Gastroesophageal sphincter (tissue), 3 donors: ENCODE measurements at regions not wholly inside any gene's neighbourhood (a gene's known extent, or its start where the extent isn't known, plus 50 kb on each side); places are given as distances from the start of the nearest gene placed in this dataset.

Experiments
- CTCF ChIP-seq, 4 experiments: fragments of 200-600 bp in 2 of 4; fragments of 450-650 bp in 2 of 4; sonication (generic) in 1 of 4; IDR thresholded peaks; one replicate each; pipeline ENCODE4 v1.5.1; 2017 to 2019; ENCODE audit warnings: antibody characterized with exemption in 4 of 4, mild to moderate bottlenecking in 2 of 4, moderate library complexity in 2 of 4
- EP300 ChIP-seq: sonication (generic); formaldehyde crosslinking; IDR thresholded peaks from one replicate; pipeline ENCODE4 v1.6.1; 2017; ENCODE audit warnings: antibody characterized with exemption, mild to moderate bottlenecking
- POLR2A ChIP-seq, 2 donors: fragments of 450-650 bp; IDR thresholded peaks; one replicate each; pipeline ENCODE4 v1.6.1; 2017; ENCODE audit warnings: antibody characterized with exemption in 2 of 2, mild to moderate bottlenecking in 2 of 2, moderate library complexity in 1 of 2
- POLR2AphosphoS5 ChIP-seq: sonication (generic); formaldehyde crosslinking; IDR thresholded peaks from one replicate; pipeline ENCODE4 v1.6.1; 2017; ENCODE audit warnings: antibody characterized with exemption

DNA sequence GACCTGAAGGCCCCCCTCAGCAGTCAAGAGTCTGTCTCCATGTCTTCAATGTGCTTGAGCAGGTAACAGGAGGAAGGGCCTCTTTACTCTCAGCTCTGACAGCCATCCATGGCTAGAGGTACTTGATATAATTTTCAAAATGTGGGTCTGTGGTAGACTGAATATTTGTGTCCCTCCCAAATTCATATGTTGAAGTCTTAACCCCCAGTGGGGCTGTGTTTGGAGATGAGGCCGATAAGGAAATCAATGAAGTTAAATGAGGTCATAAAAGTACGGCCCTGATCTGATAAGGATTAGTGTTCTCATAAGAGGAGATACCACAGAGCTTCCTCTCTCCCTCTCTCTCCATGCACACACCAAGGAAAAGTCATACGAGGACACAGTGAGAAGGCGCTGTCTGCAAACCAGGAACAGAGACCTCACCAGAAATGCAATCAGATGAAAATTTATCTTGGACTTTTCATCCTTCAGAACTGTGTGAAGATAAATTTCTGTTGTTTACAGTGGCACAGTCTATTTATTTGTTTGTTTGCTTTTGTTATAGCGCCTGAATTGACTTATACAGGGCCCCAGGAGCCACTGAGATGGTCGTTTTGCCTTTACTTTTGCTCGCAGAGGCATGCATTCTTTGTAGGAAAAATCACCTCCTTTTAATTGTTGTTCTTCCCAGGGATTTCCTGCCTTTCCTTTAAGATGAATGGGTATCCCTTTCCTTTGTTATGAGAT, 274.8 kb upstream of the TRIB2 start:
- TF ChIP-seq CTCF (IDR thresholded peaks at IDR 0.05) (no peak), POLR2A (IDR thresholded peaks at IDR 0.05) (no peak), POLR2AphosphoS5 (no peak), EP300 (no peak)
